GM18868 (cell line): ENCODE measurements at regions not wholly inside any gene's neighbourhood (a gene's known extent, or its start where the extent isn't known, plus 50 kb on each side); places are given as distances from the start of the nearest gene placed in this dataset.

Experiments used
- ATAC-seq: cut with Tn5 transposase; IDR thresholded peaks from one replicate; pipeline ENCODE4 v1.9.1; 2021; ENCODE audit warnings: mild to moderate bottlenecking, moderate library complexity; ENCODE audit not compliant: unreplicated experiment

GRCh38 chr4:108371282-108371681, 202.6 kb upstream of the LEF1 start:
- ATAC-seq = no peak

GRCh38 chr4:108370291-108371141, 201.8 kb upstream of the LEF1 start:
- ATAC-seq = no peak

GRCh38 chr4:108369035-108369655, 200.4 kb upstream of the LEF1 start:
- no peak for ATAC-seq

GRCh38 chr4:108367751-108368150, 199.0 kb upstream of the LEF1 start:
- ATAC-seq = no peak

- ATAC-seq = no peak
Observed at GRCh38 chr4:108366716-108367115, 198.0 kb upstream of the LEF1 start.

GRCh38 chr4:108365551-108365950, 196.8 kb upstream of the LEF1 start:
- ATAC-seq = no peak

GRCh38 chr4:108361886-108362285, 193.2 kb upstream of the LEF1 start:
- no peak for ATAC-seq

GRCh38 chr4:108361446-108361820, 192.7 kb upstream of the LEF1 start:
- no peak for ATAC-seq

- ATAC-seq = no peak
Observed at GRCh38 chr4:108360754-108361445, 192.2 kb upstream of the LEF1 start.

GRCh38 chr4:108359986-108360681, 191.4 kb upstream of the LEF1 start:
- ATAC-seq = no peak

GRCh38 chr4:108359130-108359985, 190.6 kb upstream of the LEF1 start:
- no peak for ATAC-seq

- no peak for ATAC-seq
Observed at GRCh38 chr4:108355902-108356535, 187.3 kb upstream of the LEF1 start.

- ATAC-seq = no peak
Observed at GRCh38 chr4:108355186-108355901, 186.6 kb upstream of the LEF1 start.

- no peak for ATAC-seq
Observed at GRCh38 chr4:108352664-108353308, 184.1 kb upstream of the LEF1 start.

GRCh38 chr4:108351791-108352190, 183.1 kb upstream of the LEF1 start:
- ATAC-seq = no peak

GRCh38 chr4:108350332-108350731, 181.6 kb upstream of the LEF1 start:
- no peak for ATAC-seq

- ATAC-seq = no peak
Observed at GRCh38 chr4:108346818-108347210, 178.1 kb upstream of the LEF1 start.

GRCh38 chr4:108345862-108346817, 177.4 kb upstream of the LEF1 start:
- ATAC-seq = no peak
